HepG2 (cell line): ENCODE measurements at regions not wholly inside any gene's neighbourhood (a gene's known extent, or its start where the extent isn't known, plus 50 kb on each side); places are given as distances from the start of the nearest gene placed in this dataset.

Experiments
- ATAC-seq: fragments of 200-7000 bp; cut with Tn5 transposase; 3 replicates; pipeline ENCODE4 v1.9.1; 2020; ENCODE audit warnings: mild to moderate bottlenecking, moderate library complexity
- BruUV-seq: library from RNA; stranded (reverse); fragments of 400-500 nt; replicated peaks from 2 replicates; lab custom pipeline; 2021; lab: Mats Ljungman, UMichigan
- CTCF ChIA-PET: fragments of 300-600 bp; formaldehyde crosslinking; extraction: SDS; loops from one replicate; lab custom pipeline; 2021; ENCODE audit warnings: low total read pairs, inconsistent platforms, low intra/inter-chr PET ratio; lab: Yijun Ruan, JAX
- POLR2A ChIA-PET: fragments of 350-600 bp; sonication (Branson Sonifier 250); formaldehyde crosslinking; loops from one replicate; lab custom pipeline; 2020; ENCODE audit warnings: antibody characterized with exemption, inconsistent platforms; lab: Yijun Ruan, JAX
- DNase-seq: peaks from one replicate; pipeline ENCODE4 v3.0.0-alpha.2; 2015; ENCODE audit warnings: low spot score
- FAIRE-seq: peaks from 3 replicates; lab custom pipeline; 2011; peaks lifted over from hg19 to GRCh38; lab: Jason Lieb, UNC
- H2AFZ ChIP-seq: one replicate; pipeline ENCODE4 v1.6.1; 2011; ENCODE audit warnings: low read length, inconsistent platforms
- H3K27ac ChIP-seq: fragments of 300-600 bp; 3 replicates; pipeline ENCODE4 v1.8.0; 2011; ENCODE audit warnings: mixed run types, mild to moderate bottlenecking, mixed read lengths, low read length, inconsistent platforms; ENCODE audit not compliant: insufficient read depth; ENCODE audit errors: extremely low read length
- H3K27me3 ChIP-seq, 2 experiments: fragments of 200-600 bp in 1 of 2; 2 replicates in 1 of 2; 3 replicates in 1 of 2; pipeline versions ENCODE4 v1.6.0 to v1.8.0; 2011; ENCODE audit warnings: low read length in 2 of 2, mild to moderate bottlenecking in 2 of 2, moderate library complexity in 2 of 2, inconsistent platforms in 1 of 2; ENCODE audit not compliant: insufficient read depth in 2 of 2, control insufficient read depth in 1 of 2
- H3K36me3 ChIP-seq, 2 experiments: fragments of 200-600 bp in 1 of 2; replicated peaks in 1 of 2; 2 replicates in 1 of 2; 3 replicates in 1 of 2; pipeline versions ENCODE4 v1.5.1 to v1.8.0; 2011; ENCODE audit warnings: low read length in 2 of 2, inconsistent platforms in 1 of 2; ENCODE audit not compliant: insufficient read depth in 2 of 2, control insufficient read depth in 1 of 2
- H3K4me1 ChIP-seq: 2 replicates; pipeline ENCODE4 v1.5.1; 2012; ENCODE audit warnings: low read length, inconsistent platforms; ENCODE audit not compliant: insufficient read depth
- H3K4me2 ChIP-seq: 2 replicates; pipeline ENCODE4 v1.6.0; 2011; ENCODE audit warnings: low read depth, low read length, inconsistent platforms
- H3K4me3 ChIP-seq, 3 experiments: fragments of 200-600 bp in 1 of 3; sonication (generic), shearing (Covaris generic) in 1 of 3; replicated peaks in 1 of 3; 2 replicates each; pipeline ENCODE4 v1.5.1; 2011 to 2016; ENCODE audit warnings: low read length in 3 of 3, inconsistent platforms in 2 of 3, low read depth in 2 of 3, mild to moderate bottlenecking in 2 of 3, control low read depth in 1 of 3, mixed read lengths in 1 of 3; ENCODE audit not compliant: insufficient read depth in 1 of 3
- H3K79me2 ChIP-seq: one replicate; pipeline ENCODE4 v1.6.1; 2011; ENCODE audit warnings: low read length, inconsistent platforms; ENCODE audit not compliant: insufficient read depth
- H3K9ac ChIP-seq: 2 replicates; pipeline ENCODE4 v1.6.0; 2011; ENCODE audit warnings: mild to moderate bottlenecking, low read depth, low read length, inconsistent platforms; ENCODE audit not compliant: insufficient read depth
- H3K9me3 ChIP-seq: 2 replicates; pipeline ENCODE4 v1.5.1; 2012; ENCODE audit warnings: mild to moderate bottlenecking, low read length
- H4K20me1 ChIP-seq: 2 replicates; pipeline ENCODE4 v1.6.0; 2011; ENCODE audit warnings: inconsistent platforms, mild to moderate bottlenecking, low read length, moderate library complexity; ENCODE audit not compliant: insufficient read depth
- ARNT ChIP-seq: fragments of 450-650 bp; IDR thresholded peaks from 2 replicates; pipeline ENCODE4 v1.6.1; 2017
- CENPX ChIP-seq: sonication (generic); formaldehyde crosslinking; IDR thresholded peaks from 2 replicates; pipeline ENCODE4 v1.9.0; 2021; ENCODE audit warnings: mild to moderate bottlenecking, missing genetic modification reagents, moderate library complexity
- CHD2 ChIP-seq: IDR thresholded peaks from 2 replicates; pipeline ENCODE4 v1.6.1; 2011; ENCODE audit warnings: low read depth, low read length, improper control_type of control experiment
- FOXA3 ChIP-seq: IDR thresholded peaks from 2 replicates; pipeline ENCODE4 v1.6.1; 2016; ENCODE audit warnings: missing genetic modification reagents, missing compliant biosample characterization
- MEF2D ChIP-seq: sonication (generic); formaldehyde crosslinking; IDR thresholded peaks from 2 replicates; pipeline ENCODE4 v1.5.1; 2020; ENCODE audit warnings: mild to moderate bottlenecking, missing genetic modification reagents
- NAIF1 ChIP-seq: sonication (generic); formaldehyde crosslinking; IDR thresholded peaks from 2 replicates; pipeline ENCODE4 v1.5.0; 2020; ENCODE audit warnings: mild to moderate bottlenecking, missing genetic modification reagents, borderline replicate concordance
- PAWR ChIP-seq: sonication (generic); formaldehyde crosslinking; IDR thresholded peaks from 2 replicates; pipeline ENCODE4 v1.4.0; 2020; ENCODE audit warnings: missing genetic modification reagents, mild to moderate bottlenecking, borderline replicate concordance
- PPARG ChIP-seq: conservative IDR thresholded peaks from 2 replicates; pipeline ENCODE4 v1.6.1; 2016; ENCODE audit warnings: missing biosample characterization, missing genetic modification reagents
- TMF1 ChIP-seq: sonication (generic); formaldehyde crosslinking; IDR thresholded peaks from 2 replicates; pipeline ENCODE4 v1.8.1; 2022; ENCODE audit warnings: low read depth, missing genetic modification reagents
- ZFP1 ChIP-seq: IDR thresholded peaks from 2 replicates; pipeline ENCODE4 v1.6.1; 2016
- ZSCAN12 ChIP-seq: sonication (generic); formaldehyde crosslinking; IDR thresholded peaks from 2 replicates; pipeline ENCODE4 v1.9.0; 2021; ENCODE audit warnings: mild to moderate bottlenecking, missing genetic modification reagents
- WGBS: methylation state at CpG from one replicate; pipeline ENCODE4 v1.1.6; 2017; ENCODE audit warnings: low lambda C conversion rate; 5-methylcytosine and 5-hydroxymethylcytosine counted together
- in situ Hi-C: cut with HindIII; loops from 2 replicates; pipeline ENCODE4 v1.10.0; 2017; ENCODE audit warnings: low pct_unique_long_range_greater_than_20kb; ENCODE audit not compliant: extremely low pct_ligation_motif_present
- intact Hi-C: fragments of 100-400 bp; cut with micrococcal nuclease; formaldehyde crosslinking; loops from one replicate; pipeline ENCODE4 v1.10.0; 2022; ENCODE audit not compliant: unreplicated experiment
- TF ChIP-seq, protein P1 (sequence below), 2 experiments: fragments of 450-650 bp in 1 of 2; sonication (generic) in 1 of 2; formaldehyde crosslinking; IDR thresholded peaks; 2 replicates each; pipeline versions ENCODE4 v1.5.0 to v1.8.0; 2020 to 2022; ENCODE audit warnings: mild to moderate bottlenecking in 1 of 2, missing genetic modification reagents in 1 of 2
- TF ChIP-seq, protein P2 (sequence below): sonication (generic); formaldehyde crosslinking; IDR thresholded peaks from one replicate; pipeline ENCODE4 v1.5.1; 2020; ENCODE audit warnings: mild to moderate bottlenecking, missing genetic modification reagents; ENCODE audit errors: not compliant biosample characterization

DNA sequence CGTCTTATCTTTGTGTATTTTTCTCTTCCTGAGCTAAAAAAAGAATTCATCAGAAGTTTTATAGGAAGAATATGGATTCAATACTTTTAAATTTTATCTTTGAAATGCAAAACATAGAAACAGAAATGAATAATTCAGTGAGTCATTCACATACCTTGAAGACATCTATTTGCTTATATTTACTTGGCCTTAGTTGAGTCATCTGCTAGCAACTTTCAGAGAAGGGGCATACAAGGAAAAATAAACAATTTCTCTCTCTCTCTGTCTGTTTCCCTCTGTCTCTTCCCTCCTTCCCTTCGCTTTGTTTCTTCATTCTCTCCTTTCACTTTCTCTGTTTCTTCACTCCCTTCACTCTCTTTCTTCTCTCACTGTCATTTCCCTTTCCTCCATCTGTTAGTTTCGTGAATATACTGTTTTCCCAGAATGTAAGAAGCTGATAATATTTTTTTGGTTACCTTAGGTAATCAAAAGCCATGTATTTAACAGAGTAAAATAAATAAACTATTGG, 477.2 kb downstream of the BRINP3 start (continued):
- TF ChIP-seq, protein P1, sequence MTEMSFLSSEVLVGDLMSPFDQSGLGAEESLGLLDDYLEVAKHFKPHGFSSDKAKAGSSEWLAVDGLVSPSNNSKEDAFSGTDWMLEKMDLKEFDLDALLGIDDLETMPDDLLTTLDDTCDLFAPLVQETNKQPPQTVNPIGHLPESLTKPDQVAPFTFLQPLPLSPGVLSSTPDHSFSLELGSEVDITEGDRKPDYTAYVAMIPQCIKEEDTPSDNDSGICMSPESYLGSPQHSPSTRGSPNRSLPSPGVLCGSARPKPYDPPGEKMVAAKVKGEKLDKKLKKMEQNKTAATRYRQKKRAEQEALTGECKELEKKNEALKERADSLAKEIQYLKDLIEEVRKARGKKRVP (CRISPR knock-in tag; IDR thresholded peaks at IDR 0.05), result no peak
- no peak for TF ChIP-seq NAIF1 (CRISPR knock-in tag)
- TF ChIP-seq CHD2, result no peak
- TF ChIP-seq ZSCAN12 (CRISPR knock-in tag), result no peak
- TF ChIP-seq, all 625 proteins: peak for 0

DNA sequence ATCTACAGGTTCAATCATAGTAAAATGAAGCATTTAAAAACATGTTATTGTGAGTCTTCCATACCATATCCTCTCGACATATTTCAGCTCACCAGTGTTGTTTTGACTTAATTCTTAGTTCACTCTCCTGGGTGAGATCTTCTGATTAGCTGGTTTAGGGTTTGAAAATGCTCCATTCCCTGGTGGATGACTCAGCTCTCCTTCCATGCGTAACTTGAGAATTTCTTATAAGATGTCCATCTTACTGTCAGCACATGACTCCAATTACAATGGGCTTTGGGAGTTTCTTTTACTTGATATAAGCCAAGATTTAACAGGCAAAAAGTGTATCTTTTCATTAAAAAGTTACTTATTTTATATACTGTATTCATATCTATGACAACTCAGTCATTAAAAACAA, 476.5 kb downstream of the BRINP3 start:
- in situ Hi-C loops, result no loop called here
- H3K79me2 ChIP-seq, result no peaks in the 10 kb centered on the region
- CTCF ChIA-PET, result no interaction called here
- DNase-seq, result no peak
- H3K4me1 ChIP-seq, result no peaks in the 10 kb centered on the region
- POLR2A ChIA-PET, result no interaction called here
- no peaks in the 10 kb centered on the region for H3K36me3 ChIP-seq
- H3K4me2 ChIP-seq, result no peak overlapping the region
- no peak for TF ChIP-seq CENPX (CRISPR knock-in tag)
- TF ChIP-seq PAWR (CRISPR knock-in tag), result no peak
- no peak for TF ChIP-seq PPARG
- TF ChIP-seq TMF1, result no peak
- no peak for TF ChIP-seq MEF2D (CRISPR knock-in tag)
- TF ChIP-seq ZFP1 (CRISPR knock-in tag), result no peak
- TF ChIP-seq ARNT, result no peak
- TF ChIP-seq, protein P2, sequence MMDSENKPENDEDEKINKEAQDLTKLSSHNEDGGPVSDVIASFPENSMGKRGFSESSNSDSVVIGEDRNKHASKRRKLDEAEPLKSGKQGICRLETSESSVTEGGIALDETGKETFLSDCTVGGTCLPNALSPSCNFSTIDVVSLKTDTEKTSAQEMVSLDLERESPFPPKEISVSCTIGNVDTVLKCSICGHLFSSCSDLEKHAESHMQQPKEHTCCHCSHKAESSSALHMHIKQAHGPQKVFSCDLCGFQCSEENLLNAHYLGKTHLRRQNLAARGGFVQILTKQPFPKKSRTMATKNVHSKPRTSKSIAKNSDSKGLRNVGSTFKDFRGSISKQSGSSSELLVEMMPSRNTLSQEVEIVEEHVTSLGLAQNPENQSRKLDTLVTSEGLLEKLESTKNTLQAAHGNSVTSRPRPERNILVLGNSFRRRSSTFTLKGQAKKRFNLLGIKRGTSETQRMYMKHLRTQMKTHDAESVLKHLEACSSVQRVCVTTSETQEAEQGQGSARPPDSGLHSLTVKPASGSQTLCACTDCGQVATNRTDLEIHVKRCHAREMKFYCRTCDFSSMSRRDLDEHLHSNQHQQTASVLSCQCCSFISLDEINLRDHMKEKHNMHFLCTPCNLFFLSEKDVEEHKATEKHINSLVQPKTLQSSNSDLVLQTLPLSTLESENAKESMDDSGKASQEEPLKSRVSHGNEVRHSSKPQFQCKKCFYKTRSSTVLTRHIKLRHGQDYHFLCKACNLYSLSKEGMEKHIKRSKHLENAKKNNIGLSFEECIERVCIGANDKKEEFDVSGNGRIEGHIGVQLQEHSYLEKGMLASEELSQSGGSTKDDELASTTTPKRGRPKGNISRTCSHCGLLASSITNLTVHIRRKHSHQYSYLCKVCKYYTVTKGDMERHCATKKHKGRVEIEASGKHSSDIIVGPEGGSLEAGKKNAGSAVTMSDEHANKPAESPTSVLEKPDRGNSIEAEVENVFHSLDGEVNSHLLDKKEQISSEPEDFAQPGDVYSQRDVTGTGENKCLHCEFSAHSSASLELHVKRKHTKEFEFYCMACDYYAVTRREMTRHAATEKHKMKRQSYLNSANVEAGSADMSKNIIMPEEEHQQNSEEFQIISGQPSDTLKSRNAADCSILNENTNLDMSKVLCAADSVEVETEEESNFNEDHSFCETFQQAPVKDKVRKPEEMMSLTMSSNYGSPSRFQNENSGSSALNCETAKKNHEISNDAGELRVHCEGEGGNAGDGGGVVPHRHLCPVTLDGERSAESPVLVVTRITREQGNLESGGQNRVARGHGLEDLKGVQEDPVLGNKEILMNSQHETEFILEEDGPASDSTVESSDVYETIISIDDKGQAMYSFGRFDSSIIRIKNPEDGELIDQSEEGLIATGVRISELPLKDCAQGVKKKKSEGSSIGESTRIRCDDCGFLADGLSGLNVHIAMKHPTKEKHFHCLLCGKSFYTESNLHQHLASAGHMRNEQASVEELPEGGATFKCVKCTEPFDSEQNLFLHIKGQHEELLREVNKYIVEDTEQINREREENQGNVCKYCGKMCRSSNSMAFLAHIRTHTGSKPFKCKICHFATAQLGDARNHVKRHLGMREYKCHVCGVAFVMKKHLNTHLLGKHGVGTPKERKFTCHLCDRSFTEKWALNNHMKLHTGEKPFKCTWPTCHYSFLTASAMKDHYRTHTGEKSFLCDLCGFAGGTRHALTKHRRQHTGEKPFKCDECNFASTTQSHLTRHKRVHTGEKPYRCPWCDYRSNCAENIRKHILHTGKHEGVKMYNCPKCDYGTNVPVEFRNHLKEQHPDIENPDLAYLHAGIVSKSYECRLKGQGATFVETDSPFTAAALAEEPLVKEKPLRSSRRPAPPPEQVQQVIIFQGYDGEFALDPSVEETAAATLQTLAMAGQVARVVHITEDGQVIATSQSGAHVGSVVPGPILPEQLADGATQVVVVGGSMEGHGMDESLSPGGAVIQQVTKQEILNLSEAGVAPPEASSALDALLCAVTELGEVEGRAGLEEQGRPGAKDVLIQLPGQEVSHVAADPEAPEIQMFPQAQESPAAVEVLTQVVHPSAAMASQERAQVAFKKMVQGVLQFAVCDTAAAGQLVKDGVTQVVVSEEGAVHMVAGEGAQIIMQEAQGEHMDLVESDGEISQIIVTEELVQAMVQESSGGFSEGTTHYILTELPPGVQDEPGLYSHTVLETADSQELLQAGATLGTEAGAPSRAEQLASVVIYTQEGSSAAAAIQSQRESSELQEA (CRISPR knock-in tag), result no peak
- no peak for TF ChIP-seq FOXA3
- TF ChIP-seq, all 625 proteins: peak for 0
- Histone ChIP-seq H4K20me1 (no peaks in the 10 kb centered on the region; the same call in 1 of the 2 replicates), H3K4me3 (no peak overlapping the region), H3K9me3 (no peaks in the 10 kb centered on the region), H3K27ac (no peak overlapping the region), H3K9ac (no peak overlapping the region), H2AFZ (no peak overlapping the region), H3K27me3 (no peaks in the 10 kb centered on the region)
- WGBS, result 49% methylated on average over 2 of the region's 2 CpGs
- intact Hi-C loops, result no loop called here
- ATAC-seq (no peak), FAIRE-seq (no peak)
- BruUV-seq, result no TSS peak
